ENCODE measurements at regions not wholly inside any gene's neighbourhood (a gene's known extent, or its start where the extent isn't known, plus 50 kb on each side); places are given as distances from the start of the nearest gene placed in this dataset.

DNA sequence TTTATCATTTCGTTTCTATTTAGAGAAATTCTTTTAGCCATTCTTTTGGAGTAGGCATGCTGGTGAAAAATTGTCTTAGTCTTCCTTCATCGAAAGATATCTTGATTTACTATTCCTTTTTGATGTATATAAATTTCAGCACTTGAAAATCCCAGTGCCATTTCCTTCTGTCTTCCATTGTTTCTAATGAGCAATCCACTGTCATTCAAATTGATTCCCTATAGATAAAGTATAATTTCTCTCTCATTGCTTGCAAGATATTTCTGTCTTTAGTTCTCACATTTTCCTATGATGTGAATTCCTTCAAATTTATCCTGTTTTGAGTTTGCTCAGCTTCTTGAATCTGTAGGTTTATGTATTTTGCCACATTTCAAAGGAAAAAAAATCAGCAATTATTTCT lies 251.1 kb upstream of the CHD6 start:
- Histone ChIP-seq H2AFZ (ENCODE audit: low read depth, low read length, poor library complexity, severe bottlenecking) (no peak overlapping the region), H3K27me3 (ENCODE audit: insufficient read depth, low read length) (no peaks in the 10 kb centered on the region), H4K20me1 (ENCODE audit: insufficient read depth) (no peaks in the 10 kb centered on the region), H3K4me3 (replicated peaks in 1 of 2; ENCODE audit: low read depth in 1 of 2, low read length in 2 of 2) (no peak overlapping the region), H3K9ac (ENCODE audit: low read length) (no peak overlapping the region), H3K9me2 (ENCODE audit: insufficient read depth) (no peaks in the 10 kb centered on the region), H3K36me3 (ENCODE audit: control insufficient read depth in 1 of 2, insufficient read depth in 2 of 2, low read length in 2 of 2) (no peaks in the 10 kb centered on the region), H3K9me3 (ENCODE audit: control insufficient read depth in 1 of 2, insufficient read depth in 1 of 2, low read depth in 1 of 2, low read length in 2 of 2) (peaks cover 0 to 3% of the 10 kb centered on the region in 2 experiments; a peak in 1 of 4 replicates), H3K4me2 (ENCODE audit: low read length) (no peak overlapping the region), H3K79me2 (ENCODE audit: insufficient read depth, low read length) (no peaks in the 10 kb centered on the region), H3K27ac (ENCODE audit: low read depth, low read length) (no peak overlapping the region), H3K4me1 (ENCODE audit: control insufficient read depth in 1 of 2, insufficient read depth in 2 of 2, low read length in 2 of 2) (no peaks in the 10 kb centered on the region)
- intact Hi-C loops (cut with micrococcal nuclease) = no loop called here
- no peak for ATAC-seq
- ChIA-PET CTCF (no interaction called here), RAD21 (ENCODE audit: low non-redundant PET in 1 of 2, low total read pairs in 2 of 2, uncharacterized antibody in 2 of 2, unreplicated experiment in 2 of 2) (no interaction called here), POLR2A (no interaction called here)
- no peak for DNase-seq (ENCODE audit: low read depth, low spot score)
- TF ChIP-seq FOSL1 (IDR thresholded peaks at IDR 0.05; ENCODE audit: low read depth) (no peak), ELF1 (IDR thresholded peaks at IDR 0.05; ENCODE audit: borderline replicate concordance, low read depth) (no peak), SIN3A (IDR thresholded peaks at IDR 0.05; ENCODE audit: low read depth) (no peak), EZH2phosphoT487 (IDR thresholded peaks at IDR 0.05; ENCODE audit: borderline replicate concordance) (no peak), ZNF274 (IDR thresholded peaks at IDR 0.05; ENCODE audit: low read depth, low read length) (no peak), POLR2A (IDR thresholded peaks at IDR 0.05; ENCODE audit: borderline replicate concordance, extremely low read depth, insufficient read depth, insufficient read length) (no peak), SRF (IDR thresholded peaks at IDR 0.05; ENCODE audit: low read depth) (no peak), EGR1 (IDR thresholded peaks at IDR 0.05; ENCODE audit: low read depth) (no peak), YY1 (IDR thresholded peaks at IDR 0.05; ENCODE audit: extremely low read depth, insufficient replicate concordance, low read depth, low read length) (no peak), TCF7L2 (IDR thresholded peaks at IDR 0.05; ENCODE audit: borderline replicate concordance, extremely low read depth, insufficient read depth, insufficient read length) (no peak), JUND (IDR thresholded peaks at IDR 0.05) (no peak)
- TF ChIP-seq, protein P1, sequence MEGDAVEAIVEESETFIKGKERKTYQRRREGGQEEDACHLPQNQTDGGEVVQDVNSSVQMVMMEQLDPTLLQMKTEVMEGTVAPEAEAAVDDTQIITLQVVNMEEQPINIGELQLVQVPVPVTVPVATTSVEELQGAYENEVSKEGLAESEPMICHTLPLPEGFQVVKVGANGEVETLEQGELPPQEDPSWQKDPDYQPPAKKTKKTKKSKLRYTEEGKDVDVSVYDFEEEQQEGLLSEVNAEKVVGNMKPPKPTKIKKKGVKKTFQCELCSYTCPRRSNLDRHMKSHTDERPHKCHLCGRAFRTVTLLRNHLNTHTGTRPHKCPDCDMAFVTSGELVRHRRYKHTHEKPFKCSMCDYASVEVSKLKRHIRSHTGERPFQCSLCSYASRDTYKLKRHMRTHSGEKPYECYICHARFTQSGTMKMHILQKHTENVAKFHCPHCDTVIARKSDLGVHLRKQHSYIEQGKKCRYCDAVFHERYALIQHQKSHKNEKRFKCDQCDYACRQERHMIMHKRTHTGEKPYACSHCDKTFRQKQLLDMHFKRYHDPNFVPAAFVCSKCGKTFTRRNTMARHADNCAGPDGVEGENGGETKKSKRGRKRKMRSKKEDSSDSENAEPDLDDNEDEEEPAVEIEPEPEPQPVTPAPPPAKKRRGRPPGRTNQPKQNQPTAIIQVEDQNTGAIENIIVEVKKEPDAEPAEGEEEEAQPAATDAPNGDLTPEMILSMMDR (IDR thresholded peaks at IDR 0.05 in 2 of 3, conservative IDR thresholded peaks at IDR 0.05 in 1 of 3; ENCODE audit: borderline replicate concordance in 1 of 3, insufficient read depth in 1 of 3, low read depth in 2 of 3, low read length in 2 of 3) = no peak
- TF ChIP-seq, protein P2, sequence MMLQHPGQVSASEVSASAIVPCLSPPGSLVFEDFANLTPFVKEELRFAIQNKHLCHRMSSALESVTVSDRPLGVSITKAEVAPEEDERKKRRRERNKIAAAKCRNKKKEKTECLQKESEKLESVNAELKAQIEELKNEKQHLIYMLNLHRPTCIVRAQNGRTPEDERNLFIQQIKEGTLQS (IDR thresholded peaks at IDR 0.05) = no peak
- no TSS peak for BruUV-seq (replicated peaks)
